ENCODE measurements at regions not wholly inside any gene's neighbourhood (a gene's known extent, or its start where the extent isn't known, plus 50 kb on each side); places are given as distances from the start of the nearest gene placed in this dataset.

DNA sequence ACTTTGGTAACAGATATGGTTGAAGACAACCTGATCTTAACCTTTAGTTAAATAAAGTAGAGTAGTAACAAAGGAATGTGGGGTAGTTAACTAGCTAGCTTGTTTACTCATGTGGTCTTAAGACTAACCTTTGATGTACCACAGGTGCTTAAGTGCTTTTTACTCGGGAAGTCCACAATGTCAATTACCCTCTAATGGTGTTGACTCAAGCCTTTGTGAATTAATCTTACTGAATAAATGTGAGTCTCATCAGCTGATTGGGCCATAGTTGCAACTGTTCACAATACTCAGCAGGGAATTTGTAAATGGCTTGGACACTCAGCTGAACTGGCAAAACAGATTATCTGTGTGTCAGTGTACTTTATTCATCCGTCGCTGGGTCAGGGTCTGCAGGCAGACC, 119.0 kb upstream of the UGT8 start:
- WGBS, 2 donors: 57 to 67% methylated on average over 3 of the region's 3 CpGs

GRCh38 chr4:114481856-114482255, 116.8 kb upstream of the UGT8 start:
- DNase-seq (no peak), ATAC-seq (ENCODE audit: insufficient read depth, low FRiP score) (no peak)
- Histone ChIP-seq H3K27ac (ENCODE audit: low read depth in 1 of 2, low read length in 1 of 2) (no peak overlapping the region), H3K4me1 (ENCODE audit: control insufficient read depth in 5 of 5, insufficient read depth in 5 of 5, low read length in 5 of 5) (no peaks in the 10 kb centered on the region), H3K9me3 (ENCODE audit: control insufficient read depth in 4 of 4, insufficient read depth in 3 of 4, low read length in 3 of 4) (peaks cover 0 to 2% (median 0%) of the 10 kb centered on the region in 4 donors), H3K36me3 (ENCODE audit: control insufficient read depth in 4 of 4, insufficient read depth in 4 of 4, low read length in 4 of 4) (no peaks in the 10 kb centered on the region), H3K27me3 (ENCODE audit: control insufficient read depth in 3 of 3, insufficient read depth in 3 of 3, low read length in 2 of 3) (no peaks in the 10 kb centered on the region), H3K9ac (ENCODE audit: insufficient read depth in 1 of 2, low read length in 2 of 2) (no peak overlapping the region), H3K4me3 (no peak overlapping the region)
- TF ChIP-seq, protein P1, sequence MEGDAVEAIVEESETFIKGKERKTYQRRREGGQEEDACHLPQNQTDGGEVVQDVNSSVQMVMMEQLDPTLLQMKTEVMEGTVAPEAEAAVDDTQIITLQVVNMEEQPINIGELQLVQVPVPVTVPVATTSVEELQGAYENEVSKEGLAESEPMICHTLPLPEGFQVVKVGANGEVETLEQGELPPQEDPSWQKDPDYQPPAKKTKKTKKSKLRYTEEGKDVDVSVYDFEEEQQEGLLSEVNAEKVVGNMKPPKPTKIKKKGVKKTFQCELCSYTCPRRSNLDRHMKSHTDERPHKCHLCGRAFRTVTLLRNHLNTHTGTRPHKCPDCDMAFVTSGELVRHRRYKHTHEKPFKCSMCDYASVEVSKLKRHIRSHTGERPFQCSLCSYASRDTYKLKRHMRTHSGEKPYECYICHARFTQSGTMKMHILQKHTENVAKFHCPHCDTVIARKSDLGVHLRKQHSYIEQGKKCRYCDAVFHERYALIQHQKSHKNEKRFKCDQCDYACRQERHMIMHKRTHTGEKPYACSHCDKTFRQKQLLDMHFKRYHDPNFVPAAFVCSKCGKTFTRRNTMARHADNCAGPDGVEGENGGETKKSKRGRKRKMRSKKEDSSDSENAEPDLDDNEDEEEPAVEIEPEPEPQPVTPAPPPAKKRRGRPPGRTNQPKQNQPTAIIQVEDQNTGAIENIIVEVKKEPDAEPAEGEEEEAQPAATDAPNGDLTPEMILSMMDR (IDR thresholded peaks at IDR 0.05; ENCODE audit: control extremely low read depth, extremely low read depth): no peak
- 90 to 92% methylated on average over 18 of the region's 18 CpGs for WGBS, 2 donors

More for the DNA sequence above, 119.0 kb upstream of the UGT8 start:
- no peak for ATAC-seq (ENCODE audit: insufficient read depth, low FRiP score)
- no peak overlapping the region for H3K4me3 ChIP-seq
- no peak overlapping the region for H3K27ac ChIP-seq (ENCODE audit: low read depth in 1 of 2, low read length in 1 of 2)
- no peaks in the 10 kb centered on the region for H3K4me1 ChIP-seq (ENCODE audit: control insufficient read depth in 5 of 5, insufficient read depth in 5 of 5, low read length in 5 of 5)
- H3K27me3 ChIP-seq (ENCODE audit: control insufficient read depth in 3 of 3, insufficient read depth in 3 of 3, low read length in 2 of 3): no peaks in the 10 kb centered on the region
- H3K36me3 ChIP-seq (ENCODE audit: control insufficient read depth in 4 of 4, insufficient read depth in 4 of 4, low read length in 4 of 4): no peaks in the 10 kb centered on the region
- no peak overlapping the region for H3K9ac ChIP-seq (ENCODE audit: insufficient read depth in 1 of 2, low read length in 2 of 2)
- H3K9me3 ChIP-seq (ENCODE audit: control insufficient read depth in 4 of 4, insufficient read depth in 3 of 4, low read length in 3 of 4): peaks cover 0 to 2% (median 0%) of the 10 kb centered on the region in 4 donors
- peak in 1 of 3 donors; percentile 3 for DNase-seq
- TF ChIP-seq, protein P1 (IDR thresholded peaks at IDR 0.05; ENCODE audit: control extremely low read depth, extremely low read depth): no peak

DNA sequence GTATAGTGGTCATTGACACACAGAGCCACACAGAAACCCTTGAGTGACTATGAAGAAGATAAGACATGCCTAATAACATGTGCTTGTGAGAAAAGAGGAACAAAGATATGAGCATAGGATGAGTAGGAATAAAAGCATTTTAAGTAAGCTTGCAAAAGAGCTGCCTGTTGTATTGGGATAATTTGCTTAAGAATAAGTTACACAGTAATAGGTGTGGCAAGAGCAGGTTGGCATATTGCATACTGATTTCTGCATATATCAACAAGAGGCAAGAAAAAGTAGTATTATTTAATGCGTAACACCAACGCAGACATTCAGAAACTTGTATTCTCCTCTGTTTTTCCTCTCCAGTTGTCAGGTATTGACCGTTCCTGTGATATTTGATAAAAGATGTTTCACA, 111.5 kb upstream of the UGT8 start:
- DNase-seq: no peak
- H3K27me3 ChIP-seq (ENCODE audit: control insufficient read depth in 3 of 3, insufficient read depth in 3 of 3, low read length in 2 of 3): no peaks in the 10 kb centered on the region
- no peak overlapping the region for H3K4me3 ChIP-seq
- WGBS, 2 donors: 91 to 96% methylated on average over 3 of the region's 3 CpGs
- H3K36me3 ChIP-seq (ENCODE audit: control insufficient read depth in 4 of 4, insufficient read depth in 4 of 4, low read length in 4 of 4): no peaks in the 10 kb centered on the region
- H3K27ac ChIP-seq (ENCODE audit: low read depth in 1 of 2, low read length in 1 of 2): no peak overlapping the region
- ATAC-seq (ENCODE audit: insufficient read depth, low FRiP score): no peak
- H3K9me3 ChIP-seq (ENCODE audit: control insufficient read depth in 4 of 4, insufficient read depth in 3 of 4, low read length in 3 of 4): no peaks in the 10 kb centered on the region
- TF ChIP-seq, protein P1 (IDR thresholded peaks at IDR 0.05; ENCODE audit: control extremely low read depth, extremely low read depth): no peak
- H3K9ac ChIP-seq (ENCODE audit: insufficient read depth in 1 of 2, low read length in 2 of 2): no peak overlapping the region
- no peaks in the 10 kb centered on the region for H3K4me1 ChIP-seq (ENCODE audit: control insufficient read depth in 5 of 5, insufficient read depth in 5 of 5, low read length in 5 of 5)

GRCh38 chr4:114488301-114488982, 110.2 kb upstream of the UGT8 start:
- 63 to 72% methylated on average over 3 of the region's 3 CpGs for WGBS, 2 donors
- H3K9ac ChIP-seq (ENCODE audit: insufficient read depth in 1 of 2, low read length in 2 of 2): no peak overlapping the region
- ATAC-seq (ENCODE audit: insufficient read depth, low FRiP score): no peak

More at GRCh38 chr4:114488301-114488982, 110.2 kb upstream of the UGT8 start:
- Histone ChIP-seq H3K36me3 (ENCODE audit: control insufficient read depth in 4 of 4, insufficient read depth in 4 of 4, low read length in 4 of 4) (no peaks in the 10 kb centered on the region), H3K9me3 (ENCODE audit: control insufficient read depth in 4 of 4, insufficient read depth in 3 of 4, low read length in 3 of 4) (peaks cover 0 to 3% (median 0%) of the 10 kb centered on the region in 4 donors), H3K4me3 (no peak overlapping the region), H3K27me3 (ENCODE audit: control insufficient read depth in 3 of 3, insufficient read depth in 3 of 3, low read length in 2 of 3) (no peaks in the 10 kb centered on the region), H3K27ac (ENCODE audit: low read depth in 1 of 2, low read length in 1 of 2) (no peak overlapping the region), H3K4me1 (ENCODE audit: control insufficient read depth in 5 of 5, insufficient read depth in 5 of 5, low read length in 5 of 5) (no peaks in the 10 kb centered on the region)
- DNase-seq: no peak
- TF ChIP-seq, protein P1 (IDR thresholded peaks at IDR 0.05; ENCODE audit: control extremely low read depth, extremely low read depth): no peak

All from lung (tissue), 11 donors.